K562 (cell line): ENCODE measurements at regions not wholly inside any gene's neighbourhood (a gene's known extent, or its start where the extent isn't known, plus 50 kb on each side); places are given as distances from the start of the nearest gene placed in this dataset.

Source experiments
- ATAC-seq: fragments of 200-7000 bp; cut with Tn5 transposase; 3 replicates; pipeline ENCODE4 v1.9.1; 2020; ENCODE audit warnings: moderate library complexity
- BruUV-seq: library from RNA; stranded (reverse); fragments of 400-500 nt; replicated peaks from 2 replicates; lab custom pipeline; 2021; lab: Mats Ljungman, UMichigan
- CTCF ChIA-PET: fragments of 300-600 bp; formaldehyde crosslinking; extraction: SDS; loops from one replicate; lab custom pipeline; 2021; ENCODE audit warnings: low intra/inter-chr PET ratio; lab: Yijun Ruan, JAX
- POLR2A ChIA-PET: fragments of 300-600, 350-650 bp; sonication (Branson Sonifier 250); formaldehyde crosslinking; extraction: SDS; loops from one replicate; lab custom pipeline; 2021; ENCODE audit warnings: antibody characterized with exemption, inconsistent platforms; lab: Yijun Ruan, JAX
- DNase-seq, 4 experiments: peaks; one replicate each; pipeline versions ENCODE4 v3.0.0 to v3.0.0-alpha.2; 2011 to 2018; ENCODE audit warnings: low spot score in 3 of 4, mixed read lengths in 3 of 4; ENCODE audit errors: extremely low read depth in 1 of 4
- FAIRE-seq: peaks from 2 replicates; lab custom pipeline; 2011; peaks lifted over from hg19 to GRCh38; lab: Jason Lieb, UNC
- H2AFZ ChIP-seq: 2 replicates; pipeline ENCODE4 v1.6.0; 2011; ENCODE audit warnings: low read depth, low read length, control low read depth, inconsistent platforms
- H3K27ac ChIP-seq: fragments of 200-600 bp; 3 replicates; pipeline ENCODE4 v1.8.0; 2011; ENCODE audit warnings: low read depth, mild to moderate bottlenecking, control low read depth, inconsistent platforms, low read length, moderate library complexity, mixed read lengths; ENCODE audit errors: extremely low read depth
- H3K27me3 ChIP-seq, 2 experiments: fragments of 300-600 bp in 1 of 2; 2 replicates in 1 of 2; 3 replicates in 1 of 2; pipeline versions ENCODE4 v1.6.0 to v1.8.0; 2011; ENCODE audit warnings: inconsistent platforms in 2 of 2, low read length in 2 of 2, mild to moderate bottlenecking in 1 of 2, mixed read lengths in 1 of 2, moderate library complexity in 1 of 2; ENCODE audit not compliant: control insufficient read depth in 2 of 2, insufficient read depth in 2 of 2
- H3K36me3 ChIP-seq: fragments of 300-600 bp; 3 replicates; pipeline ENCODE4 v1.8.0; 2011; ENCODE audit warnings: mild to moderate bottlenecking, low read length, inconsistent platforms; ENCODE audit not compliant: control insufficient read depth, insufficient read depth
- H3K4me1 ChIP-seq, 2 experiments: fragments of 200-600 bp in 1 of 2; replicated peaks in 1 of 2; 2 replicates in 1 of 2; 3 replicates in 1 of 2; pipeline versions ENCODE4 v1.5.1 to v1.8.0; 2011; ENCODE audit warnings: inconsistent platforms in 2 of 2, low read length in 2 of 2, mild to moderate bottlenecking in 1 of 2, mixed read lengths in 1 of 2, moderate library complexity in 1 of 2; ENCODE audit not compliant: control insufficient read depth in 2 of 2, insufficient read depth in 2 of 2
- H3K4me2 ChIP-seq: 2 replicates; pipeline ENCODE4 v1.6.1; 2011; ENCODE audit warnings: low read length, control low read depth, inconsistent platforms, mixed read lengths; ENCODE audit not compliant: insufficient read depth
- H3K4me3 ChIP-seq: fragments of 200-600 bp; sonication (generic), shearing (Covaris generic); 2 replicates; pipeline ENCODE4 v1.5.1; 2016; ENCODE audit warnings: control low read depth, inconsistent platforms
- H3K79me2 ChIP-seq: fragments of 200-600 bp; 3 replicates; pipeline ENCODE4 v1.8.0; 2011; ENCODE audit warnings: low read length, inconsistent platforms; ENCODE audit not compliant: control insufficient read depth, insufficient read depth
- H3K9ac ChIP-seq, 2 experiments: 2 replicates each; pipeline versions ENCODE4 v1.6.0 to v1.6.1; 2011; ENCODE audit warnings: low read depth in 2 of 2, low read length in 2 of 2, control low read depth in 1 of 2, inconsistent platforms in 1 of 2, mild to moderate bottlenecking in 1 of 2, mixed read lengths in 1 of 2; ENCODE audit not compliant: insufficient read depth in 1 of 2
- H3K9me1 ChIP-seq: one replicate; pipeline ENCODE4 v1.6.0; 2011; ENCODE audit warnings: inconsistent platforms, mild to moderate bottlenecking, low read length, moderate library complexity; ENCODE audit not compliant: control insufficient read depth, insufficient read depth
- H3K9me3 ChIP-seq: replicated peaks from 2 replicates; pipeline ENCODE4 v1.5.1; 2011; ENCODE audit warnings: low read depth, low read length, inconsistent platforms; ENCODE audit not compliant: control insufficient read depth, insufficient read depth
- H4K20me1 ChIP-seq: replicated peaks from 2 replicates; pipeline ENCODE4 v1.6.1; 2011; ENCODE audit warnings: low read length, inconsistent platforms, mixed read lengths; ENCODE audit not compliant: control insufficient read depth, insufficient read depth
- BRD9 ChIP-seq: fragments of 450-650 bp; IDR thresholded peaks from 2 replicates; pipeline ENCODE4 v1.6.1; 2018; ENCODE audit warnings: low read depth; ENCODE audit not compliant: partially characterized antibody
- CREB3 ChIP-seq: fragments of 450-650 bp; conservative IDR thresholded peaks from 2 replicates; pipeline ENCODE4 v1.6.1; 2016; ENCODE audit warnings: missing genetic modification characterization, low read depth, mild to moderate bottlenecking, missing compliant biosample characterization, moderate library complexity
- GABPB2 ChIP-seq: fragments of 250-450 bp; sonication (Bioruptor Pico); conservative IDR thresholded peaks from 2 replicates; pipeline ENCODE4 v1.5.1; 2021; ENCODE audit warnings: mild to moderate bottlenecking
- HMGXB4 ChIP-seq: sonication (generic); formaldehyde crosslinking; IDR thresholded peaks from 2 replicates; pipeline ENCODE4 v1.8.1; 2023; ENCODE audit warnings: mild to moderate bottlenecking, missing genetic modification reagents
- ILF3 ChIP-seq: fragments of 450-650 bp; IDR thresholded peaks from 2 replicates; pipeline ENCODE4 v1.6.1; 2018; ENCODE audit warnings: antibody characterized with exemption, mild to moderate bottlenecking, moderate library complexity, borderline replicate concordance
- NFATC3 ChIP-seq: fragments of 450-650 bp; IDR thresholded peaks from 2 replicates; pipeline ENCODE4 v1.6.1; 2017; ENCODE audit warnings: mild to moderate bottlenecking
- NFIC ChIP-seq: fragments of 450-650 bp; IDR thresholded peaks from 2 replicates; pipeline ENCODE4 v1.6.1; 2017; ENCODE audit warnings: mild to moderate bottlenecking, inconsistent platforms
- PHB ChIP-seq: fragments of 250-450 bp; sonication (Bioruptor Pico); IDR thresholded peaks from 2 replicates; pipeline ENCODE4 v1.5.0; 2021
- POLR2G ChIP-seq: fragments of 200-400 bp; formaldehyde crosslinking; IDR thresholded peaks from 2 replicates; pipeline ENCODE4 v1.6.1; 2017; ENCODE audit warnings: low read depth, mild to moderate bottlenecking, antibody characterized with exemption, low read length, moderate library complexity
- RBM15 ChIP-seq: fragments of 200-400 bp; formaldehyde crosslinking; IDR thresholded peaks from 2 replicates; pipeline ENCODE4 v1.6.1; 2018; ENCODE audit warnings: mild to moderate bottlenecking, low read length, moderate library complexity; ENCODE audit not compliant: insufficient read depth
- STAG1 ChIP-seq: sonication (generic); formaldehyde crosslinking; IDR thresholded peaks from 2 replicates; pipeline ENCODE4 v1.5.0; 2020; ENCODE audit warnings: missing genetic modification reagents, borderline replicate concordance
- STAT5A ChIP-seq: IDR thresholded peaks from 2 replicates; pipeline ENCODE4 v1.6.1; 2012; ENCODE audit warnings: low read length, inconsistent platforms, borderline replicate concordance
- ZNF518B ChIP-seq: fragments of 250-450 bp; sonication (Bioruptor Pico); IDR thresholded peaks from 2 replicates; pipeline ENCODE4 v1.5.0; 2021; ENCODE audit warnings: mild to moderate bottlenecking, moderate library complexity
- WGBS: fragments of 100-300 bp; shearing (Covaris generic); methylation state at CpG from one replicate; pipeline ENCODE4 v1.1.6; 2016; ENCODE audit warnings: low coverage, mixed read lengths; ENCODE audit not compliant: insufficient coverage; ENCODE audit errors: missing lambda C conversion rate; 5-methylcytosine and 5-hydroxymethylcytosine counted together
- in situ Hi-C: fragments of 300-500 bp; cut with MboI; formaldehyde crosslinking; loops from 4 replicates; pipeline ENCODE4 v1.15.0; 2018; ENCODE audit warnings: inconsistent platforms, mixed read lengths
- intact Hi-C: fragments of 100-400 bp; cut with micrococcal nuclease; formaldehyde crosslinking; loops from 2 replicates; pipeline ENCODE4 v1.14.2; 2022
- TF ChIP-seq, protein P1 (sequence below): sonication (generic); formaldehyde crosslinking; IDR thresholded peaks from 2 replicates; pipeline ENCODE4 v1.5.0; 2020; ENCODE audit warnings: missing genetic modification reagents

- no peak overlapping the region for H3K9ac ChIP-seq
- H3K27me3 ChIP-seq = no peaks in the 10 kb centered on the region
- no peak overlapping the region for H3K4me2 ChIP-seq
- intact Hi-C loops (no loop called here), in situ Hi-C loops (no loop called here)
- no TSS peak for BruUV-seq
- no peak overlapping the region for H3K27ac ChIP-seq
- no peaks in the 10 kb centered on the region for H4K20me1 ChIP-seq
- ATAC-seq = no peak
- no peaks in the 10 kb centered on the region for H3K79me2 ChIP-seq
- DNase-seq = no peak
- no peaks in the 10 kb centered on the region; the same call in 1 of the 2 replicates for H3K9me3 ChIP-seq
- H3K36me3 ChIP-seq = no peaks in the 10 kb centered on the region
- TF ChIP-seq ILF3 (no peak), POLR2G (no peak), GABPB2 (CRISPR knock-in tag) (no peak), BRD9 (no peak), ZNF518B (CRISPR knock-in tag) (no peak), HMGXB4 (no peak), RBM15 (no peak), NFATC3 (no peak), PHB (CRISPR knock-in tag) (no peak), STAG1 (CRISPR knock-in tag) (no peak), STAT5A (no peak), CREB3 (tag) (no peak), NFIC (no peak)
- TF ChIP-seq, protein P1, sequence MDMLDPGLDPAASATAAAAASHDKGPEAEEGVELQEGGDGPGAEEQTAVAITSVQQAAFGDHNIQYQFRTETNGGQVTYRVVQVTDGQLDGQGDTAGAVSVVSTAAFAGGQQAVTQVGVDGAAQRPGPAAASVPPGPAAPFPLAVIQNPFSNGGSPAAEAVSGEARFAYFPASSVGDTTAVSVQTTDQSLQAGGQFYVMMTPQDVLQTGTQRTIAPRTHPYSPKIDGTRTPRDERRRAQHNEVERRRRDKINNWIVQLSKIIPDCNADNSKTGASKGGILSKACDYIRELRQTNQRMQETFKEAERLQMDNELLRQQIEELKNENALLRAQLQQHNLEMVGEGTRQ (CRISPR knock-in tag) = no peak
- ChIA-PET POLR2A (no interaction called here), CTCF (no interaction called here)
- 6% methylated on average over 1 of the region's 1 CpG for WGBS
- H3K9me1 ChIP-seq = no peaks in the 10 kb centered on the region
- no peaks in the 10 kb centered on the region for H3K4me1 ChIP-seq
- H2AFZ ChIP-seq = no peak overlapping the region
- H3K4me3 ChIP-seq = no peak overlapping the region
- no peak for FAIRE-seq
Measured at GRCh38 chr18:33818145-33818544, 240.1 kb downstream of the ASXL3 start.
